Astrocyte of the spinal cord (primary cell): ENCODE measurements at regions not wholly inside any gene's neighbourhood (a gene's known extent, or its start where the extent isn't known, plus 50 kb on each side); places are given as distances from the start of the nearest gene placed in this dataset.
A peak's percentile ranks its signal among the peaks of the same experiment; 100 is the strongest.

Source experiments
- DNase-seq: peaks from one replicate; pipeline ENCODE4 v3.0.0; 2011; ENCODE audit warnings: low read depth, low spot score
- H3K4me3 ChIP-seq: 2 replicates; pipeline ENCODE4 v1.5.1; 2011; ENCODE audit warnings: low read depth, mild to moderate bottlenecking, low read length, moderate library complexity
- in situ Hi-C: cut with HindIII; loops from 2 replicates; pipeline ENCODE4 v1.10.0; 2017; ENCODE audit warnings: low sequenced_read_pairs
- TF ChIP-seq, protein P1 (sequence below): IDR thresholded peaks from 2 replicates; pipeline ENCODE4 v1.5.1; 2012; ENCODE audit warnings: low read depth, mild to moderate bottlenecking, low read length, inconsistent platforms

DNA sequence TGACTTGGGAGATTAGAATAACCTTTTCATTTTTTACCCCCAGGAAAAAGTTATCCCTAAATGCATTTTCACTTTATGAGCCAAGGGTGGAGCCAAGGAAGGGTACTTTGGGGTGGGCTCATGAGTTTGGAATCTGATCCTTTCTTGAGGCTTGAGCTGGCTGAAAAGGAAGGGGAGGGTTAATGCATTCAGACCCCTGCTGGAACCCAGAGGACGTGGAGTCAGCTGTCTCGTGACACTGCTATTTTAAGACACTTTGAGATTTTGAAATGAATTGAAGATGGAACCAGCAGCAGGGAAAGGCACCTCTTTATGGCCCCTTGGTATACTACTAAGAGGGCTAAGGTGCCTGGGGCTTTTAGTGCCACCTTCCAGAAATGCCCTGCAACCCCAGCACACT is 90.4 kb downstream of the MARCHF4 start:
- no peak for DNase-seq
- TF ChIP-seq, protein P1, sequence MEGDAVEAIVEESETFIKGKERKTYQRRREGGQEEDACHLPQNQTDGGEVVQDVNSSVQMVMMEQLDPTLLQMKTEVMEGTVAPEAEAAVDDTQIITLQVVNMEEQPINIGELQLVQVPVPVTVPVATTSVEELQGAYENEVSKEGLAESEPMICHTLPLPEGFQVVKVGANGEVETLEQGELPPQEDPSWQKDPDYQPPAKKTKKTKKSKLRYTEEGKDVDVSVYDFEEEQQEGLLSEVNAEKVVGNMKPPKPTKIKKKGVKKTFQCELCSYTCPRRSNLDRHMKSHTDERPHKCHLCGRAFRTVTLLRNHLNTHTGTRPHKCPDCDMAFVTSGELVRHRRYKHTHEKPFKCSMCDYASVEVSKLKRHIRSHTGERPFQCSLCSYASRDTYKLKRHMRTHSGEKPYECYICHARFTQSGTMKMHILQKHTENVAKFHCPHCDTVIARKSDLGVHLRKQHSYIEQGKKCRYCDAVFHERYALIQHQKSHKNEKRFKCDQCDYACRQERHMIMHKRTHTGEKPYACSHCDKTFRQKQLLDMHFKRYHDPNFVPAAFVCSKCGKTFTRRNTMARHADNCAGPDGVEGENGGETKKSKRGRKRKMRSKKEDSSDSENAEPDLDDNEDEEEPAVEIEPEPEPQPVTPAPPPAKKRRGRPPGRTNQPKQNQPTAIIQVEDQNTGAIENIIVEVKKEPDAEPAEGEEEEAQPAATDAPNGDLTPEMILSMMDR = no peak
- H3K4me3 ChIP-seq = no peak overlapping the region
- in situ Hi-C loops = no loop called here

DNA sequence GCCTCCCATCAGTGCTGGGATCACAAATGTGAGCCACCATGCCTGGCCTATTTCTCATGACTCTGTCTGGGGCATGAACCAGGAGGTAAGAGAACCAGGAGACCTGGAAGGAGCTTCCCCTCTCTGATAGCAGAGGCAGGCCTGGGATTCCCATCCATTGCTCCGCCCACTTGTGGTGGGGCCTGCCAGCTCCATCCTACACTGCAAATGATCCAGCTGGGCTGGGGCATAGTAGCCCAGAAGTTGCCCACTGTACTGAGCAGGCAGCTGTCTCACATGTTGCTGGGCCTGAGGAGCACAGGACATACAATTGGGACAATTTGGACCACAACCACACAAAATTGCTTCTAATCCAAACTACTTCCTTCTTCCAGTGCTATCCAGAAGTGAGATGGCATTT is 91.0 kb downstream of the MARCHF4 start:
- in situ Hi-C loops = no loop called here

DNA sequence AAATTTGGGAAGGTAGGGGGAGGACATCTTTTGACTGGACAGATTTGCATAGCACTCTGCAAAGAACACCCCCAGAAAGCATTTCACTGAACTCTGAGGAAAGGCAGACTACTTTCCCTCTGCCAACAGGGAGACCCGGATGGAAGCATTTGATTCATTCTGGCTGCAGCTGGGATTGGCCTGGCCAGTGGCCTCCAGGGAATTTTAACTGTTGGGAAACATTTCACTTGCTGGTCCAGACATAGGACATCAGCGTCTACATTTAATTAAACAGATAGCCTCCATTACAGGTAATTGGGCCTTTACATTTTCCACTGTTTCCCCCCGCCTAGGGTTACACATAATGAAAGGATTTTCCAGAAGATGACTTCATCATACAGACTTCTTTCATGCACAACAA is 92.8 kb downstream of the MARCHF4 start:
- DNase-seq = no peak
- TF ChIP-seq, protein P1 = no peak
- H3K4me3 ChIP-seq = no peak overlapping the region
- in situ Hi-C loops = no loop called here

More for the DNA sequence above, 91.0 kb downstream of the MARCHF4 start:
- DNase-seq = no peak
- no peak overlapping the region for H3K4me3 ChIP-seq
- TF ChIP-seq, protein P1 = no peak

GRCh38 chr2:216279031-216279430 is 93.3 kb downstream of the MARCHF4 start:
- in situ Hi-C loops = no loop called here

GRCh38 chr2:216275890-216276289 is 96.4 kb downstream of the MARCHF4 start:
- TF ChIP-seq, protein P1 = no peak
- in situ Hi-C loops = no loop called here
- H3K4me3 ChIP-seq = no peak overlapping the region
- no peak for DNase-seq

More at GRCh38 chr2:216279031-216279430, 93.3 kb downstream of the MARCHF4 start:
- no peak overlapping the region for H3K4me3 ChIP-seq
- no peak for DNase-seq
- TF ChIP-seq, protein P1 = no peak

- in situ Hi-C loops = no loop called here
- peak; percentile 16 for DNase-seq
- H3K4me3 ChIP-seq = no peak overlapping the region
- TF ChIP-seq, protein P1 = no peak
Observed at GRCh38 chr2:216274194-216274840, 98.0 kb downstream of the MARCHF4 start.
